Peyer's patch (tissue), 4 donors: ENCODE measurements at regions not wholly inside any gene's neighbourhood (a gene's known extent, or its start where the extent isn't known, plus 50 kb on each side); places are given as distances from the start of the nearest gene placed in this dataset.

Experiments used
- CTCF ChIP-seq, 6 experiments: fragments of 450-650 bp in 4 of 6; fragments of 200-600 bp in 2 of 6; sonication (generic) in 1 of 6; IDR thresholded peaks; one replicate each; pipeline ENCODE4 v1.5.1; 2017 to 2019; ENCODE audit warnings: antibody characterized with exemption in 6 of 6, mild to moderate bottlenecking in 3 of 6, moderate library complexity in 1 of 6
- POLR2A ChIP-seq, 2 donors: fragments of 450-650 bp; IDR thresholded peaks; one replicate each; pipeline ENCODE4 v1.5.1; 2017; ENCODE audit warnings: antibody characterized with exemption in 2 of 2, mild to moderate bottlenecking in 2 of 2, moderate library complexity in 2 of 2

- no peak for TF ChIP-seq POLR2A (IDR thresholded peaks at IDR 0.05)
- no peak for TF ChIP-seq CTCF (IDR thresholded peaks at IDR 0.05)
These were observed 208.4 kb downstream of the ANKRD60 start for GRCh38 chr20:58019850-58020625.
